ENCODE measurements at regions not wholly inside any gene's neighbourhood (a gene's known extent, or its start where the extent isn't known, plus 50 kb on each side); places are given as distances from the start of the nearest gene placed in this dataset.

GRCh38 chr4:132540797-132541196, 608.3 kb upstream of the PCDH10 start:
- peak in 1 of 3 donors; percentile 9 for DNase-seq
- no peak for ATAC-seq (ENCODE audit: insufficient read depth, low FRiP score)

GRCh38 chr4:132542228-132542627, 606.9 kb upstream of the PCDH10 start:
- no peak for ATAC-seq (ENCODE audit: insufficient read depth, low FRiP score)
- H3K27ac ChIP-seq (ENCODE audit: low read depth in 1 of 2, low read length in 1 of 2): no peak overlapping the region

More at GRCh38 chr4:132540797-132541196, 608.3 kb upstream of the PCDH10 start:
- Histone ChIP-seq H3K9ac (ENCODE audit: insufficient read depth in 1 of 2, low read length in 2 of 2) (no peak overlapping the region), H3K4me1 (ENCODE audit: control insufficient read depth in 5 of 5, insufficient read depth in 5 of 5, low read length in 5 of 5) (no peaks in the 10 kb centered on the region), H3K9me3 (ENCODE audit: control insufficient read depth in 4 of 4, insufficient read depth in 3 of 4, low read length in 3 of 4) (no peaks in the 10 kb centered on the region), H3K36me3 (ENCODE audit: control insufficient read depth in 4 of 4, insufficient read depth in 4 of 4, low read length in 4 of 4) (no peaks in the 10 kb centered on the region), H3K27me3 (ENCODE audit: control insufficient read depth in 3 of 3, insufficient read depth in 3 of 3, low read length in 2 of 3) (no peaks in the 10 kb centered on the region), H3K4me3 (no peak overlapping the region), H3K27ac (ENCODE audit: low read depth in 1 of 2, low read length in 1 of 2) (no peak overlapping the region)
- TF ChIP-seq CTCF (IDR thresholded peaks at IDR 0.05; ENCODE audit: control extremely low read depth, extremely low read depth): no peak
- WGBS, 2 donors: 56 to 65% methylated on average over 4 of the region's 4 CpGs

GRCh38 chr4:132548463-132548862, 600.6 kb upstream of the PCDH10 start:
- no peak overlapping the region for H3K4me3 ChIP-seq
- no peaks in the 10 kb centered on the region for H3K27me3 ChIP-seq (ENCODE audit: control insufficient read depth in 3 of 3, insufficient read depth in 3 of 3, low read length in 2 of 3)
- ATAC-seq (ENCODE audit: insufficient read depth, low FRiP score) (no peak), DNase-seq (no peak)
- no peaks in the 10 kb centered on the region for H3K9me3 ChIP-seq (ENCODE audit: control insufficient read depth in 4 of 4, insufficient read depth in 3 of 4, low read length in 3 of 4)
- no peaks in the 10 kb centered on the region for H3K36me3 ChIP-seq (ENCODE audit: control insufficient read depth in 4 of 4, insufficient read depth in 4 of 4, low read length in 4 of 4)
- no peak overlapping the region for H3K9ac ChIP-seq (ENCODE audit: insufficient read depth in 1 of 2, low read length in 2 of 2)
- WGBS, 2 donors: 88 to 90% methylated on average over 4 of the region's 4 CpGs
- no peak overlapping the region for H3K27ac ChIP-seq (ENCODE audit: low read depth in 1 of 2, low read length in 1 of 2)
- TF ChIP-seq CTCF (IDR thresholded peaks at IDR 0.05; ENCODE audit: control extremely low read depth, extremely low read depth): no peak
- H3K4me1 ChIP-seq (ENCODE audit: control insufficient read depth in 5 of 5, insufficient read depth in 5 of 5, low read length in 5 of 5): no peaks in the 10 kb centered on the region

More at GRCh38 chr4:132542228-132542627, 606.9 kb upstream of the PCDH10 start:
- Histone ChIP-seq H3K27me3 (ENCODE audit: control insufficient read depth in 3 of 3, insufficient read depth in 3 of 3, low read length in 2 of 3) (no peaks in the 10 kb centered on the region), H3K4me3 (no peak overlapping the region), H3K9ac (ENCODE audit: insufficient read depth in 1 of 2, low read length in 2 of 2) (no peak overlapping the region), H3K4me1 (ENCODE audit: control insufficient read depth in 5 of 5, insufficient read depth in 5 of 5, low read length in 5 of 5) (no peaks in the 10 kb centered on the region), H3K9me3 (ENCODE audit: control insufficient read depth in 4 of 4, insufficient read depth in 3 of 4, low read length in 3 of 4) (no peaks in the 10 kb centered on the region), H3K36me3 (ENCODE audit: control insufficient read depth in 4 of 4, insufficient read depth in 4 of 4, low read length in 4 of 4) (no peaks in the 10 kb centered on the region)
- no peak for DNase-seq
- no peak for TF ChIP-seq CTCF (IDR thresholded peaks at IDR 0.05; ENCODE audit: control extremely low read depth, extremely low read depth)

- Histone ChIP-seq H3K9ac (ENCODE audit: insufficient read depth in 1 of 2, low read length in 2 of 2) (no peak overlapping the region), H3K36me3 (ENCODE audit: control insufficient read depth in 4 of 4, insufficient read depth in 4 of 4, low read length in 4 of 4) (no peaks in the 10 kb centered on the region), H3K27ac (ENCODE audit: low read depth in 1 of 2, low read length in 1 of 2) (no peak overlapping the region), H3K27me3 (ENCODE audit: control insufficient read depth in 3 of 3, insufficient read depth in 3 of 3, low read length in 2 of 3) (no peaks in the 10 kb centered on the region), H3K4me1 (ENCODE audit: control insufficient read depth in 5 of 5, insufficient read depth in 5 of 5, low read length in 5 of 5) (no peaks in the 10 kb centered on the region), H3K4me3 (no peak overlapping the region), H3K9me3 (ENCODE audit: control insufficient read depth in 4 of 4, insufficient read depth in 3 of 4, low read length in 3 of 4) (no peaks in the 10 kb centered on the region)
- DNase-seq (no peak), ATAC-seq (ENCODE audit: insufficient read depth, low FRiP score) (no peak)
- TF ChIP-seq CTCF (IDR thresholded peaks at IDR 0.05; ENCODE audit: control extremely low read depth, extremely low read depth): no peak
- WGBS, 2 donors: 74 to 81% methylated on average over 3 of the region's 3 CpGs
Observed at GRCh38 chr4:132556316-132556715, 592.8 kb upstream of the PCDH10 start.
